ENCODE measurements at regions not wholly inside any gene's neighbourhood (a gene's known extent, or its start where the extent isn't known, plus 50 kb on each side); places are given as distances from the start of the nearest gene placed in this dataset.

- no peak for DNase-seq (ENCODE audit: extremely low spot score, unreplicated experiment)
- TF ChIP-seq CTCF (IDR thresholded peaks at IDR 0.05), result no peak
- Mint-ChIP-seq H3K27ac (ENCODE audit: unreplicated experiment) (no peak overlapping the region), H3K36me3 (ENCODE audit: unreplicated experiment) (no peaks in the 10 kb centered on the region), H3K27me3 (ENCODE audit: unreplicated experiment) (peaks cover 27% of the 10 kb centered on the region), H3K4me1 (ENCODE audit: unreplicated experiment) (no peaks in the 10 kb centered on the region), H3K9me3 (ENCODE audit: unreplicated experiment) (peaks cover 5% of the 10 kb centered on the region), H3K4me3 (ENCODE audit: unreplicated experiment) (no peak overlapping the region)
Observed at GRCh38 chr6:14423330-14423729, 305.8 kb downstream of the CD83 start.

GRCh38 chr6:14423955-14424354 lies 306.4 kb downstream of the CD83 start:
- no peak for DNase-seq (ENCODE audit: extremely low spot score, unreplicated experiment)

GRCh38 chr6:14425805-14426204 lies 308.2 kb downstream of the CD83 start:
- TF ChIP-seq CTCF (IDR thresholded peaks at IDR 0.05), result no peak
- Mint-ChIP-seq H3K27ac (ENCODE audit: unreplicated experiment) (no peak overlapping the region), H3K4me1 (ENCODE audit: unreplicated experiment) (no peaks in the 10 kb centered on the region), H3K9me3 (ENCODE audit: unreplicated experiment) (no peaks in the 10 kb centered on the region), H3K36me3 (ENCODE audit: unreplicated experiment) (no peaks in the 10 kb centered on the region), H3K27me3 (ENCODE audit: unreplicated experiment) (peaks cover 28% of the 10 kb centered on the region), H3K4me3 (ENCODE audit: unreplicated experiment) (no peak overlapping the region)
- no peak for DNase-seq (ENCODE audit: extremely low spot score, unreplicated experiment)

More at GRCh38 chr6:14423955-14424354, 306.4 kb downstream of the CD83 start:
- no peak for TF ChIP-seq CTCF (IDR thresholded peaks at IDR 0.05)
- Mint-ChIP-seq H3K9me3 (ENCODE audit: unreplicated experiment) (peaks cover 5% of the 10 kb centered on the region), H3K27ac (ENCODE audit: unreplicated experiment) (no peak overlapping the region), H3K36me3 (ENCODE audit: unreplicated experiment) (no peaks in the 10 kb centered on the region), H3K27me3 (ENCODE audit: unreplicated experiment) (peaks cover 27% of the 10 kb centered on the region), H3K4me3 (ENCODE audit: unreplicated experiment) (no peak overlapping the region), H3K4me1 (ENCODE audit: unreplicated experiment) (no peaks in the 10 kb centered on the region)

GRCh38 chr6:14426281-14426680 lies 308.7 kb downstream of the CD83 start:
- Mint-ChIP-seq H3K9me3 (ENCODE audit: unreplicated experiment) (no peaks in the 10 kb centered on the region), H3K27me3 (ENCODE audit: unreplicated experiment) (peaks cover 30% of the 10 kb centered on the region), H3K27ac (ENCODE audit: unreplicated experiment) (no peak overlapping the region), H3K36me3 (ENCODE audit: unreplicated experiment) (no peaks in the 10 kb centered on the region), H3K4me3 (ENCODE audit: unreplicated experiment) (no peak overlapping the region), H3K4me1 (ENCODE audit: unreplicated experiment) (no peaks in the 10 kb centered on the region)
- no peak for TF ChIP-seq CTCF (IDR thresholded peaks at IDR 0.05)
- DNase-seq (ENCODE audit: extremely low spot score, unreplicated experiment), result no peak

- Mint-ChIP-seq H3K36me3 (ENCODE audit: unreplicated experiment) (no peaks in the 10 kb centered on the region), H3K4me3 (ENCODE audit: unreplicated experiment) (no peak overlapping the region), H3K27me3 (ENCODE audit: unreplicated experiment) (peaks cover 38% of the 10 kb centered on the region), H3K27ac (ENCODE audit: unreplicated experiment) (no peak overlapping the region), H3K9me3 (ENCODE audit: unreplicated experiment) (no peaks in the 10 kb centered on the region), H3K4me1 (ENCODE audit: unreplicated experiment) (no peaks in the 10 kb centered on the region)
- no peak for TF ChIP-seq CTCF (IDR thresholded peaks at IDR 0.05)
- DNase-seq (ENCODE audit: extremely low spot score, unreplicated experiment), result no peak
Observed at GRCh38 chr6:14428269-14428668, 310.7 kb downstream of the CD83 start.

Data from osteocyte (in vitro differentiated cells).